GM19468 (cell line): ENCODE measurements at regions not wholly inside any gene's neighbourhood (a gene's known extent, or its start where the extent isn't known, plus 50 kb on each side); places are given as distances from the start of the nearest gene placed in this dataset.
"Not testable (repeated sequence)": the region's sequence is repeated elsewhere in the genome, so short reads cannot be mapped to it uniquely, and the experiment has no call there.

Experiments used
- ATAC-seq: cut with Tn5 transposase; IDR thresholded peaks from one replicate; pipeline ENCODE4 v1.9.1; 2021; ENCODE audit warnings: mild to moderate bottlenecking, moderate library complexity, moderate number of reproducible peaks; ENCODE audit not compliant: unreplicated experiment; ENCODE audit errors: extremely low read depth

GRCh38 chr7:94300176-94300835 is 94.4 kb upstream of the COL1A2 start:
- no peak for ATAC-seq

GRCh38 chr7:94301024-94301586 is 93.6 kb upstream of the COL1A2 start:
- no peak for ATAC-seq

- ATAC-seq = no peak
Observed at GRCh38 chr7:94303118-94303517, 91.6 kb upstream of the COL1A2 start.

GRCh38 chr7:94303695-94304094 is 91.0 kb upstream of the COL1A2 start:
- ATAC-seq = no peak

GRCh38 chr7:94304878-94305277 is 89.8 kb upstream of the COL1A2 start:
- no peak for ATAC-seq

- no peak for ATAC-seq
Observed at GRCh38 chr7:94305836-94306235, 88.9 kb upstream of the COL1A2 start.

- ATAC-seq = no peak
Observed at GRCh38 chr7:94307399-94308048, 87.2 kb upstream of the COL1A2 start.

GRCh38 chr7:94311515-94311914 is 83.2 kb upstream of the COL1A2 start:
- ATAC-seq = no peak

GRCh38 chr7:94313926-94314325 is 80.8 kb upstream of the COL1A2 start:
- ATAC-seq = no peak

- no peak for ATAC-seq
Observed at GRCh38 chr7:94314413-94315410, 80.0 kb upstream of the COL1A2 start.

GRCh38 chr7:94321138-94321537 is 73.6 kb upstream of the COL1A2 start:
- not testable (repeated sequence) for ATAC-seq

- ATAC-seq = no peak
Observed at GRCh38 chr7:94323844-94324243, 70.9 kb upstream of the COL1A2 start.

- ATAC-seq = no peak
Observed at GRCh38 chr7:94324380-94325121, 70.1 kb upstream of the COL1A2 start.

GRCh38 chr7:94325122-94325475 is 69.6 kb upstream of the COL1A2 start:
- no peak for ATAC-seq

- no peak for ATAC-seq
Observed at GRCh38 chr7:94330269-94331020, 64.2 kb upstream of the COL1A2 start.

GRCh38 chr7:94332571-94332970 is 62.1 kb upstream of the COL1A2 start:
- no peak for ATAC-seq

GRCh38 chr7:94333810-94334209 is 60.9 kb upstream of the COL1A2 start:
- ATAC-seq = no peak

- ATAC-seq = no peak
Observed at GRCh38 chr7:94335586-94335985, 59.1 kb upstream of the COL1A2 start.

GRCh38 chr7:94336009-94336408 is 58.7 kb upstream of the COL1A2 start:
- no peak for ATAC-seq
